Right lobe of liver (tissue), 6 donors: ENCODE measurements at regions not wholly inside any gene's neighbourhood (a gene's known extent, or its start where the extent isn't known, plus 50 kb on each side); places are given as distances from the start of the nearest gene placed in this dataset.

Experiments used
- ATAC-seq, 4 donors: fragments of 200-7000 bp; cut with Tn5 transposase; one replicate each; pipeline ENCODE4 v1.9.1; 2020; ENCODE audit warnings: mild to moderate bottlenecking in 4 of 4, moderate library complexity in 4 of 4
- DNase-seq, 3 donors: peaks; one replicate each; pipeline ENCODE4 v3.0.0-alpha.2; 2020
- H3K27ac ChIP-seq, 3 donors: fragments of 200-600 bp; one replicate each; pipeline ENCODE4 v1.8.0; 2022
- H3K27me3 ChIP-seq, 2 donors: fragments of 200-600 bp; one replicate each; pipeline ENCODE4 v1.8.0; 2022
- H3K36me3 ChIP-seq, 4 donors: fragments of 200-600 bp; sonication (generic) in 1 of 4; one replicate each; pipeline versions ENCODE4 v1.5.1 to v1.8.0; 2017 to 2022; ENCODE audit warnings: control low read depth in 1 of 4
- H3K4me1 ChIP-seq, 4 donors: fragments of 200-600 bp; sonication (generic) in 1 of 4; one replicate each; pipeline versions ENCODE4 v1.5.1 to v1.8.0; 2017 to 2022; ENCODE audit warnings: control low read depth in 1 of 4
- H3K4me3 ChIP-seq, 3 donors: fragments of 200-600 bp; one replicate each; pipeline ENCODE4 v1.8.0; 2022
- H3K9me3 ChIP-seq, 4 donors: fragments of 200-600 bp; sonication (generic) in 1 of 4; one replicate each; pipeline versions ENCODE4 v1.5.1 to v1.8.0; 2017 to 2022; ENCODE audit warnings: control low read depth in 1 of 4
- CTCF ChIP-seq, 4 donors: fragments of 200-600 bp in 3 of 4; fragments of 450-650 bp in 1 of 4; IDR thresholded peaks; one replicate each; pipeline versions ENCODE4 v1.5.1 to v1.8.0; 2016 to 2022; ENCODE audit warnings: antibody characterized with exemption in 4 of 4, mild to moderate bottlenecking in 2 of 4
- POLR2A ChIP-seq: fragments of 450-650 bp; IDR thresholded peaks from one replicate; pipeline ENCODE4 v1.6.1; 2017; ENCODE audit warnings: antibody characterized with exemption, mild to moderate bottlenecking
- WGBS: methylation state at CpG from one replicate; pipeline ENCODE4 v1.1.6; 2018; ENCODE audit warnings: low coverage, low lambda C conversion rate; ENCODE audit not compliant: insufficient coverage; ENCODE audit errors: missing lambda C conversion rate; 5-methylcytosine and 5-hydroxymethylcytosine counted together
- intact Hi-C, 2 donors: fragments of 100-400 bp; cut with DNase I; formaldehyde crosslinking; loops; one replicate each; pipeline versions ENCODE4 v1.11.2 to v1.14.1; 2022
- donor health status: DM: no; HTN: yes; CAD: no.
- donor health status: DM: no; HTN: no; CAD: no.
- donor health status: DM: no; HTN: no; CAD: no.
- donor health status: DM: no; HTN: yes; CAD: no.
- donor health status: DM: no; HTN: yes; CAD: no.

GRCh38 chr12:5258498-5258897 is 173.4 kb upstream of the NTF3 start:
- ATAC-seq, result no peak

DNA sequence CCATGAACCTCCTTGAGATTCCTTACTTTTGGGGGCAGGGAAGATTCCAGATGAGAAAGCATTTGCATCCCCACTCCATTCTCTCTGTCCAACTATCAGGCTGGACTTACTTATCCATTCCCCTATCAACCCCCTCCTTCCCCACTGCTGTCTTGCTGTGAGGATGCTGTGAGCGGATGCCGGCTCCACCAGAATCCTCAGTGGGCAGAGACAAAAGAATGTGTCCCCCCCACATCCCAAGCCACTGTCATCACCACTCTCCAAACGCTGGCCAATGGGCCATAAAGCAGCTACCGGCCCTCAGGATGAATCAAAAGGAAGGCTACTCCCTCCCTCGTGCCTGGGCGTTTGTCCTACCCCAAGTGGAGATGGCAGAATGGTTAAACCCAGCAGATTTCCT is 173.0 kb upstream of the NTF3 start:
- ATAC-seq (no peak), DNase-seq (no peak)
- Histone ChIP-seq H3K27ac (no peak overlapping the region), H3K9me3 (no peaks in the 10 kb centered on the region), H3K27me3 (no peaks in the 10 kb centered on the region), H3K4me3 (no peak overlapping the region), H3K36me3 (no peaks in the 10 kb centered on the region), H3K4me1 (no peaks in the 10 kb centered on the region)
- TF ChIP-seq POLR2A (no peak), CTCF (IDR thresholded peaks at IDR 0.05) (no peak)
- intact Hi-C loops, result no loop called here
- 47% methylated on average over 6 of the region's 6 CpGs for WGBS

More at GRCh38 chr12:5258498-5258897, 173.4 kb upstream of the NTF3 start:
- H3K27me3 ChIP-seq, result no peaks in the 10 kb centered on the region
- WGBS, result 50% methylated on average over 1 of the region's 3 CpGs
- H3K36me3 ChIP-seq, result no peaks in the 10 kb centered on the region
- H3K4me3 ChIP-seq, result no peak overlapping the region
- H3K27ac ChIP-seq, result no peak overlapping the region
- no peaks in the 10 kb centered on the region for H3K4me1 ChIP-seq
- DNase-seq, result no peak
- intact Hi-C loops, result no loop called here
- no peak for TF ChIP-seq CTCF (IDR thresholded peaks at IDR 0.05)
- no peak for TF ChIP-seq POLR2A
- no peaks in the 10 kb centered on the region for H3K9me3 ChIP-seq

DNA sequence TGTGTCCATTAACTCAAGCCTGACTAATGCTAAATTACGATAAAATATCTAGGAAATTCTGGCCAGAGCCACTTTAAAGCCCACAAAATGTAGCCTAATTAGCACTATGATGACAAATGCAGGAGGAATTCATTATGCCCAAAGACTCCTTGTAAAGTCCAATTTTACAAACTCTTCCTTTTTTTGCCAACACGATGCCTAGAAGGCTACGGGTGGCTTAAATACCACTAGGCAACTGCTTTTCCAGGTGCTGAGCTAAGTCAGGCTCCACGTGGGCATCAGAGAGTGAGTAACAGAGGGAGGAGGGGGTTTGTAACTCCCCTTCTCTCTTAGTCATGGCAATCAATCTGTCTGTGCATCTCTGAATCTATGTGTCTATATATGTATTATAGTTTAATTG is 172.4 kb upstream of the NTF3 start:
- 17% methylated on average over 3 of the region's 4 CpGs for WGBS
- TF ChIP-seq CTCF (IDR thresholded peaks at IDR 0.05), result no peak
- TF ChIP-seq POLR2A, result no peak
- ATAC-seq (no peak), DNase-seq (no peak)
- Histone ChIP-seq H3K4me1 (no peaks in the 10 kb centered on the region), H3K27me3 (no peaks in the 10 kb centered on the region), H3K9me3 (no peaks in the 10 kb centered on the region), H3K4me3 (no peak overlapping the region), H3K36me3 (no peaks in the 10 kb centered on the region), H3K27ac (no peak overlapping the region)
- intact Hi-C loops, result no loop called here

DNA sequence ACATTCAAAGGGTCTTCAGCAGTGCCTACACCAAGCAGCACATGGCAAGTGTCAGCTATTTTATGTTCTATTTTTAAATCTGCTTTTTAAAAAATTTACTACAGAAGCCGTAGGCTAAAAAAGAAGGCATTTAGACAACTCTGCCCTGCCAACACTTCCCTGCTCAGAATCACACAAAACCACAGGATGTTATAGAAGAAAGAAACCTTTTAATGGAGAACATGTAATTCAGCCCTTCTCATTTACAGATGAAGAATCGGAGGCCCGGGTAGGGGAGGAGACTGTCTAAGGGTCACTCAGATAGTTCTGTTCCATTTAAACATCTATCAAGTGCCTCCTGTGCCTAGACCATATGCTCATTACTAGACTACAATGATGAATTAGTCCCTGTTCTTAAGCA is 171.8 kb upstream of the NTF3 start:
- TF ChIP-seq CTCF (IDR thresholded peaks at IDR 0.05) (no peak), POLR2A (no peak)
- no peaks in the 10 kb centered on the region for H3K9me3 ChIP-seq
- intact Hi-C loops, result no loop called here
- H3K4me3 ChIP-seq, result no peak overlapping the region
- no peak overlapping the region for H3K27ac ChIP-seq
- DNase-seq, result no peak
- no peaks in the 10 kb centered on the region for H3K36me3 ChIP-seq
- no peaks in the 10 kb centered on the region for H3K4me1 ChIP-seq
- 41% methylated on average over 3 of the region's 3 CpGs for WGBS
- H3K27me3 ChIP-seq, result no peaks in the 10 kb centered on the region
- no peak for ATAC-seq

DNA sequence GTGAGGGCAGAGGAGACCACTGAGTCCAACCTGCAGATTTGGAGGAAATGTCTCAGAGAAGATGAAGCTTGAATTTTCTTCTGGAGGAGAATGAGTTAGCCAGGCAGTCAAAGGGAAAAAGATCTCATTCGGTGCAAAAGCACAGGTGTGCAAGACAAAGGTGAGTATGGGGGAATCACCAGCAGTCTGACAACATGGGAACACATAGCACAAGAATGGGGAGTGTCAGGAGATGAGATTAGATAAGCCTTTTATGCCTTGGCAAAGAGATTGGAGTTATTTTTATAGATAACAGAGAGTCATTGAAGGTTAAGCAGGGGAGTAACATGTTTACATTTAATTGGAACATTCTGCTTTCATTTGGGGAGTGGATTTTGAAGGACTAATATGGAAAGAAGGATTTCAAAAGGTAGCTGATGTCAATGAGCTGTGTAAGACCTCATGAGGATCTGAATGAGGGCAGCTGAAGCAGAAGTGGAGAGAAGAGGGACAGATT is 171.3 kb upstream of the NTF3 start:
- Histone ChIP-seq H3K4me1 (no peaks in the 10 kb centered on the region), H3K27me3 (no peaks in the 10 kb centered on the region), H3K36me3 (no peaks in the 10 kb centered on the region), H3K27ac (no peak overlapping the region), H3K9me3 (no peaks in the 10 kb centered on the region), H3K4me3 (no peak overlapping the region)
- TF ChIP-seq CTCF (IDR thresholded peaks at IDR 0.05) (no peak), POLR2A (no peak)
- ATAC-seq, result no peak
- intact Hi-C loops, result no loop called here
- no peak for DNase-seq
- 50% methylated on average over 1 of the region's 1 CpG for WGBS
